ENCODE measurements at regions not wholly inside any gene's neighbourhood (a gene's known extent, or its start where the extent isn't known, plus 50 kb on each side); places are given as distances from the start of the nearest gene placed in this dataset.

GRCh38 chr11:42013656-42014201 is 554.3 kb upstream of the LRRC4C start:
- H3K36me3 Mint-ChIP-seq: no peaks in the 10 kb centered on the region
- H3K27ac Mint-ChIP-seq: no peak overlapping the region
- intact Hi-C loops (cut with micrococcal nuclease): no loop called here
- no peak overlapping the region for H3K27ac ChIP-seq (ENCODE audit: low read depth in 1 of 2, low read length in 2 of 2)
- no peak for TF ChIP-seq CTCF (IDR thresholded peaks at IDR 0.05)
- no peak for DNase-seq
- H3K4me2 ChIP-seq (replicated peaks; ENCODE audit: extremely low read depth, low read length, poor library complexity, severe bottlenecking): no peak overlapping the region
- H3K9ac ChIP-seq (ENCODE audit: insufficient read depth, low read length, poor library complexity, severe bottlenecking): no peak overlapping the region
- H3K79me2 ChIP-seq (ENCODE audit: insufficient read depth, low read length): no peaks in the 10 kb centered on the region
- H3K27me3 ChIP-seq (ENCODE audit: control insufficient read depth in 2 of 2, insufficient read depth in 2 of 2, low read length in 2 of 2): no peaks in the 10 kb centered on the region
- 87% methylated on average over 4 of the region's 6 CpGs for WGBS (ENCODE audit: insufficient coverage)
- H3K4me1 Mint-ChIP-seq: no peaks in the 10 kb centered on the region
- H3K4me1 ChIP-seq (ENCODE audit: control insufficient read depth in 1 of 2, insufficient read depth in 2 of 2, low read length in 2 of 2): no peaks in the 10 kb centered on the region
- peaks cover 0 to 11% (median 0%) of the 10 kb centered on the region in 7 donors for H3K9me3 Mint-ChIP-seq
- H2AFZ ChIP-seq (ENCODE audit: insufficient read depth, low read depth, low read length, poor library complexity, severe bottlenecking): no peak overlapping the region
- peaks cover 0 to 8% of the 10 kb centered on the region in 2 donors for H3K9me3 ChIP-seq (replicated peaks in 1 of 2; ENCODE audit: control insufficient read depth in 1 of 2, insufficient read depth in 1 of 2, low read length in 2 of 2)
- H3K4me3 ChIP-seq (replicated peaks in 1 of 3; ENCODE audit: low read depth in 2 of 3, low read length in 3 of 3): no peak overlapping the region
- H3K27me3 Mint-ChIP-seq (ENCODE audit: low read depth in 3 of 3): no peaks in the 10 kb centered on the region
- no peak overlapping the region for H3K4me3 Mint-ChIP-seq
- H3K36me3 ChIP-seq (replicated peaks in 1 of 2; ENCODE audit: control insufficient read depth in 1 of 2, insufficient read depth in 2 of 2, low read length in 2 of 2): no peaks in the 10 kb centered on the region
- no peaks in the 10 kb centered on the region for H4K20me1 ChIP-seq (ENCODE audit: insufficient read depth, low read length)

GRCh38 chr11:42021911-42022310 is 562.5 kb upstream of the LRRC4C start:
- no peak overlapping the region for H3K4me3 Mint-ChIP-seq
- Histone ChIP-seq H3K36me3 (replicated peaks in 1 of 2; ENCODE audit: control insufficient read depth in 1 of 2, insufficient read depth in 2 of 2, low read length in 2 of 2) (no peaks in the 10 kb centered on the region), H3K4me3 (replicated peaks in 1 of 3; ENCODE audit: low read depth in 2 of 3, low read length in 3 of 3) (no peak overlapping the region), H3K79me2 (ENCODE audit: insufficient read depth, low read length) (no peaks in the 10 kb centered on the region), H3K9ac (ENCODE audit: insufficient read depth, low read length, poor library complexity, severe bottlenecking) (no peak overlapping the region), H2AFZ (ENCODE audit: insufficient read depth, low read depth, low read length, poor library complexity, severe bottlenecking) (no peak overlapping the region), H3K9me3 (replicated peaks in 1 of 2; ENCODE audit: control insufficient read depth in 1 of 2, insufficient read depth in 1 of 2, low read length in 2 of 2) (peaks cover 0 to 6% of the 10 kb centered on the region in 2 donors), H4K20me1 (ENCODE audit: insufficient read depth, low read length) (no peaks in the 10 kb centered on the region), H3K27me3 (ENCODE audit: control insufficient read depth in 2 of 2, insufficient read depth in 2 of 2, low read length in 2 of 2) (no peaks in the 10 kb centered on the region), H3K4me2 (replicated peaks; ENCODE audit: extremely low read depth, low read length, poor library complexity, severe bottlenecking) (no peak overlapping the region), H3K27ac (ENCODE audit: low read depth in 1 of 2, low read length in 2 of 2) (no peak overlapping the region), H3K4me1 (ENCODE audit: control insufficient read depth in 1 of 2, insufficient read depth in 2 of 2, low read length in 2 of 2) (no peaks in the 10 kb centered on the region)
- no peaks in the 10 kb centered on the region for H3K27me3 Mint-ChIP-seq (ENCODE audit: low read depth in 3 of 3)
- no peak for DNase-seq
- WGBS (ENCODE audit: insufficient coverage): no CpG with 5 or more reads among the region's 2 CpGs
- no peak for TF ChIP-seq CTCF (IDR thresholded peaks at IDR 0.05)
- intact Hi-C loops (cut with micrococcal nuclease): no loop called here
- H3K4me1 Mint-ChIP-seq: no peaks in the 10 kb centered on the region
- H3K36me3 Mint-ChIP-seq: no peaks in the 10 kb centered on the region
- peaks cover 0 to 5% (median 0%) of the 10 kb centered on the region in 7 donors for H3K9me3 Mint-ChIP-seq
- no peak overlapping the region for H3K27ac Mint-ChIP-seq
